ENCODE measurements at regions not wholly inside any gene's neighbourhood (a gene's known extent, or its start where the extent isn't known, plus 50 kb on each side); places are given as distances from the start of the nearest gene placed in this dataset.

GRCh38 chr16:86033016-86033474 lies 134.1 kb downstream of the IRF8 start:
- TF ChIP-seq CTCF (conservative IDR thresholded peaks at IDR 0.05) (no peak), ZFX (IDR thresholded peaks at IDR 0.05) (no peak)

All from C4-2B (cell line).